ENCODE measurements at regions not wholly inside any gene's neighbourhood (a gene's known extent, or its start where the extent isn't known, plus 50 kb on each side); places are given as distances from the start of the nearest gene placed in this dataset.

DNA sequence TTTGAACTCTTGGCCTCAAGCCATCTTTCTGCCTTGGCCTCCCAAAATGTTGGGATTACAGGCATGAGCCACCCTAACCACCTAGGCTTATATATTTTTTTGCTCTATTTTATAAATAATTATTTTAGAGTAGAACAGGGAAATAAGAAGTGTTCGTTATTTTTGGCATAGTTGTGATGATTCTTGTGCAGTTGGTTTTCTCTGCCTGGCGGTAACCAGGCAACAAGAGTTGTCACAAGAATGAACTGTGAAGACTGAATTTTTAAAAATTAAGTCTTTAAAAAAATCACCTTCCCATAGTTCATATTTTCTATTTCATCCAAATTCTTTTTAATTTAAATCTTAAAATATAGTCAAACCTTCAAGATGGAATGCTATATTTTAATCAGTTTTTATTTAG lies 310.2 kb downstream of the ARL6IP6 start:
- H3K36me3 Mint-ChIP-seq (ENCODE audit: low read depth), result peaks cover 6% of the 10 kb centered on the region
- H3K27ac Mint-ChIP-seq, result no peak overlapping the region
- H3K4me1 Mint-ChIP-seq (ENCODE audit: low read depth), result no peaks in the 10 kb centered on the region
- no peak overlapping the region for H3K4me3 Mint-ChIP-seq
- H3K9me3 Mint-ChIP-seq, result peaks cover 29% of the 10 kb centered on the region
- H3K27me3 Mint-ChIP-seq (ENCODE audit: insufficient read depth), result peaks cover 1% of the 10 kb centered on the region; the same call in 1 of the 2 replicates
- TF ChIP-seq, protein P1, sequence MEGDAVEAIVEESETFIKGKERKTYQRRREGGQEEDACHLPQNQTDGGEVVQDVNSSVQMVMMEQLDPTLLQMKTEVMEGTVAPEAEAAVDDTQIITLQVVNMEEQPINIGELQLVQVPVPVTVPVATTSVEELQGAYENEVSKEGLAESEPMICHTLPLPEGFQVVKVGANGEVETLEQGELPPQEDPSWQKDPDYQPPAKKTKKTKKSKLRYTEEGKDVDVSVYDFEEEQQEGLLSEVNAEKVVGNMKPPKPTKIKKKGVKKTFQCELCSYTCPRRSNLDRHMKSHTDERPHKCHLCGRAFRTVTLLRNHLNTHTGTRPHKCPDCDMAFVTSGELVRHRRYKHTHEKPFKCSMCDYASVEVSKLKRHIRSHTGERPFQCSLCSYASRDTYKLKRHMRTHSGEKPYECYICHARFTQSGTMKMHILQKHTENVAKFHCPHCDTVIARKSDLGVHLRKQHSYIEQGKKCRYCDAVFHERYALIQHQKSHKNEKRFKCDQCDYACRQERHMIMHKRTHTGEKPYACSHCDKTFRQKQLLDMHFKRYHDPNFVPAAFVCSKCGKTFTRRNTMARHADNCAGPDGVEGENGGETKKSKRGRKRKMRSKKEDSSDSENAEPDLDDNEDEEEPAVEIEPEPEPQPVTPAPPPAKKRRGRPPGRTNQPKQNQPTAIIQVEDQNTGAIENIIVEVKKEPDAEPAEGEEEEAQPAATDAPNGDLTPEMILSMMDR (IDR thresholded peaks at IDR 0.05), result no peak
- DNase-seq, result no peak

DNA sequence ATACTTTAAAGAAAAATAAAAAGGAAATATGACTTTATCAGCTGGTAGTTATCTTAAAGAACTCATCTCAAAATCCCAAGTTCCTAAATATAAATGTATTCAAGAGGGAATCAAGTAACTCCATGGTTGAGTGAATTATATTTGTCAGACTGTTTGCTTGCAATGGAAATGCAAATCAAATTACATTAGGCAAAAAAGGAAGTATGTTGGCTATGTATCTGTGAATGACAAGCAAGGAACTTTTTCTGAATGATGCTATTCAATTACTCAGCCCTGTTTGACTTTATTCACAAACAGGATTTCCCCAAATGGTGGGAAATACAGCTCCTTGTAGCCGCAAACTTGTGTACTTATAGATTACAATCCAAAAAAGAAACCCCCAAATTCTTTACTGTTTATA lies 309.1 kb downstream of the ARL6IP6 start:
- Mint-ChIP-seq H3K36me3 (ENCODE audit: low read depth) (peaks cover 6% of the 10 kb centered on the region), H3K4me1 (ENCODE audit: low read depth) (no peaks in the 10 kb centered on the region), H3K4me3 (no peak overlapping the region), H3K27me3 (ENCODE audit: insufficient read depth) (peaks cover 1% of the 10 kb centered on the region; the same call in 1 of the 2 replicates), H3K9me3 (peaks cover 24% of the 10 kb centered on the region), H3K27ac (no peak overlapping the region)
- TF ChIP-seq, protein P1 (IDR thresholded peaks at IDR 0.05), result no peak
- DNase-seq, result no peak

DNA sequence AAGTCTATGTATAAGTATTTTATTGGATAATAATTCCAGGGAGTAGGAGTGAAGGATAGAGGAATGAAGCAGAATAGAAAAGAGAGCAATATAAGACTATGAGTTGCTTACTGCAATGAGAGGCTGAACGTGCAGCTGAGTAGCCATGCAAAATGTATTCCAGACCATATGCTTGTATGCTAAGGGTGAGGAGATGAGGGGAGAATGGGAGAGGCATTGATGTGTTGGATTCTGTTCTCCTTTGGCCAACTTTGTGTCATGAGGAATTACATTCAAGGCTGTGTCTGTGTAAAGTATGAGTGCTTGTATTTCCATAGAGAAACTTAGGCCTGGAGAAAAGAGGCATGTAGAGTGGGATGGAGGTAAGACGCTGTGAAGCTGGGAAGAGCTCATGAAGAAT lies 301.8 kb downstream of the ARL6IP6 start:
- TF ChIP-seq, protein P1 (IDR thresholded peaks at IDR 0.05), result no peak
- Mint-ChIP-seq H3K27me3 (ENCODE audit: insufficient read depth) (peaks cover 1% of the 10 kb centered on the region; the same call in 1 of the 2 replicates), H3K9me3 (peaks cover 42% of the 10 kb centered on the region), H3K27ac (no peak overlapping the region), H3K4me3 (no peak overlapping the region), H3K36me3 (ENCODE audit: low read depth) (peaks cover 12% of the 10 kb centered on the region), H3K4me1 (ENCODE audit: low read depth) (no peaks in the 10 kb centered on the region)
- DNase-seq, result no peak

DNA sequence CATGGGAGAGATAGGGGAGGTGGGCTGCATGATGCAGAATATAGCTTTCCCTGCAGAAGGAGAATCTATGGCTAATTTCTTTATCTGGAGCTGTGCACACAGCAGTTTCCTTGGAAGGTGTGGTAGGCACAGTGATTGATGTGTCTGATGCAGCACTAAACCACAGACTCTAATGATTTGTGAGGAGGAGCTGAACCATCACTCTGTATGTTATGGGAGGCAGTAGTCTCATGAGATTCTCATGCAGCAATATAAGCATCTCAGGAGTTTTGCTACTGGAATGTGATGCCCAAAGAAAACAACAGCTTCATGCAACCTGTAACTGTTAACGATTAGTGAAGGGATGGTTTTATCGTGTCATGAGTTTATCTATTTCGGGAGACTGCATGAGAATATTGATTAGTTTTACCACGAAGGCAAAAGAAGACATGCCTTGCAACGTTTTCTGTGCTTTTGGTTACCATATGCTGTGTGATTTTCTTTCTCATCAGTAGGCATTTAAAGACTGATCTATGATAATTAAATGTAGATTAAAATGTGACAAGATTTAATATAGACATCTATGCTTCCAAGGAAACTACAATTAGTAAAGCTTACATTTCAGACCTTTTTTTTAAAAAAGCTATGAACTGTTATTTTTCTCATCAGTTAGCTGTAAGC lies 286.8 kb downstream of the ARL6IP6 start:
- Mint-ChIP-seq H3K27me3 (ENCODE audit: insufficient read depth) (no peaks in the 10 kb centered on the region), H3K36me3 (ENCODE audit: low read depth) (no peaks in the 10 kb centered on the region), H3K4me3 (no peak overlapping the region), H3K4me1 (ENCODE audit: low read depth) (no peaks in the 10 kb centered on the region), H3K9me3 (no peaks in the 10 kb centered on the region), H3K27ac (no peak overlapping the region)
- TF ChIP-seq, protein P1 (IDR thresholded peaks at IDR 0.05), result no peak
- DNase-seq, result no peak

DNA sequence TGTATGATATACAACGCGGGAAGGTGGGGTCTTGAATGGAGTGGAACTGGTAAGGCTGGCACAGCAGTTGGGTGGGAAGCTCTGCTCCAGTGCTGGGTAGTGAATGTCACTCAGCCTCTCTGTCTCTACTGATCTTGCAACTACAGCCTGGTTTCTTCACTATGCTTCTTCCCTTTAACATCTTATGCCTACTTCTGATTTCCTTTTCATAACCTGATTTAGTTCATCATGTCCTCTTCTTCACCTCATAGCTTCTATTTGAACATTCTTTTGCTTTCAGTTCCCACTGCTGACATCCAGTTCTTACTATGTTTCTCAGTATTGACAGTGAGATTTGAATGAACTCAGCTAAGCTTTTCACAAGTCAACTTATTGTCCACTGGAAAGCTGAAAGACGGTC lies 286.2 kb downstream of the ARL6IP6 start:
- Mint-ChIP-seq H3K4me1 (ENCODE audit: low read depth) (no peaks in the 10 kb centered on the region), H3K27ac (no peak overlapping the region), H3K9me3 (0 out of 2 replicates have a peak, but pooled peaks cover 1% of the 10 kb centered on the region), H3K4me3 (no peak overlapping the region), H3K36me3 (ENCODE audit: low read depth) (no peaks in the 10 kb centered on the region), H3K27me3 (ENCODE audit: insufficient read depth) (no peaks in the 10 kb centered on the region)
- no peak for DNase-seq
- TF ChIP-seq, protein P1 (IDR thresholded peaks at IDR 0.05), result no peak

Measured in HFFc6 (cell line).